ENCODE measurements at regions not wholly inside any gene's neighbourhood (a gene's known extent, or its start where the extent isn't known, plus 50 kb on each side); places are given as distances from the start of the nearest gene placed in this dataset.

GRCh38 chr7:85554236-85555178, 367.7 kb upstream of the SEMA3D start:
- peak; percentile 57 for TF ChIP-seq CTCF (IDR thresholded peaks at IDR 0.05; ENCODE audit: low read depth, low read length, missing control alignments)
- in situ Hi-C loops (cut with HindIII; ENCODE audit: low sequenced_read_pairs): no loop called here
- peak; percentile 66 for DNase-seq (ENCODE audit: low read depth)

GRCh38 chr7:85535974-85536729, 349.3 kb upstream of the SEMA3D start:
- in situ Hi-C loops (cut with HindIII; ENCODE audit: low sequenced_read_pairs): no loop called here
- no peak for DNase-seq (ENCODE audit: low read depth)

More at GRCh38 chr7:85554236-85555178, 367.7 kb upstream of the SEMA3D start:
- no peak overlapping the region for H3K4me3 ChIP-seq (ENCODE audit: low read depth, low read length)

GRCh38 chr7:85529831-85530230, 343.0 kb upstream of the SEMA3D start:
- no peak overlapping the region for H3K4me3 ChIP-seq (ENCODE audit: low read depth, low read length)
- in situ Hi-C loops (cut with HindIII; ENCODE audit: low sequenced_read_pairs): no loop called here
- TF ChIP-seq CTCF (IDR thresholded peaks at IDR 0.05; ENCODE audit: low read depth, low read length, missing control alignments): no peak
- peak; percentile 89 for DNase-seq (ENCODE audit: low read depth)

More at GRCh38 chr7:85535974-85536729, 349.3 kb upstream of the SEMA3D start:
- H3K4me3 ChIP-seq (ENCODE audit: low read depth, low read length): no peak overlapping the region
- no peak for TF ChIP-seq CTCF (IDR thresholded peaks at IDR 0.05; ENCODE audit: low read depth, low read length, missing control alignments)

- in situ Hi-C loops (cut with HindIII; ENCODE audit: low sequenced_read_pairs): no loop called here
- peak; percentile 15 for DNase-seq (ENCODE audit: low read depth)
- no peak overlapping the region for H3K4me3 ChIP-seq (ENCODE audit: low read depth, low read length)
- TF ChIP-seq CTCF (IDR thresholded peaks at IDR 0.05; ENCODE audit: low read depth, low read length, missing control alignments): no peak
Measured at GRCh38 chr7:85529201-85529600, 342.3 kb upstream of the SEMA3D start.

- TF ChIP-seq CTCF (IDR thresholded peaks at IDR 0.05; ENCODE audit: low read depth, low read length, missing control alignments): no peak
- in situ Hi-C loops (cut with HindIII; ENCODE audit: low sequenced_read_pairs): no loop called here
- no peak overlapping the region for H3K4me3 ChIP-seq (ENCODE audit: low read depth, low read length)
- DNase-seq (ENCODE audit: low read depth): no peak
Measured at GRCh38 chr7:85528581-85528980, 341.7 kb upstream of the SEMA3D start.

- no peak overlapping the region for H3K4me3 ChIP-seq (ENCODE audit: low read depth, low read length)
- no peak for DNase-seq (ENCODE audit: low read depth)
- in situ Hi-C loops (cut with HindIII; ENCODE audit: low sequenced_read_pairs): no loop called here
- TF ChIP-seq CTCF (IDR thresholded peaks at IDR 0.05; ENCODE audit: low read depth, low read length, missing control alignments): no peak
Measured at GRCh38 chr7:85525676-85526075, 338.8 kb upstream of the SEMA3D start.
